ENCODE measurements at regions not wholly inside any gene's neighbourhood (a gene's known extent, or its start where the extent isn't known, plus 50 kb on each side); places are given as distances from the start of the nearest gene placed in this dataset.

- TF ChIP-seq ERF (CRISPR knock-in tag; IDR thresholded peaks at IDR 0.05) (no peak), ZNF382 (CRISPR knock-in tag; IDR thresholded peaks at IDR 0.05; ENCODE audit: borderline replicate concordance) (no peak), ISX (CRISPR knock-in tag; conservative IDR thresholded peaks at IDR 0.05) (no peak)
- DNase-seq (ENCODE audit: low spot score), result no peak
- no peak for FAIRE-seq
- Histone ChIP-seq H3K4me3 (replicated peaks in 1 of 3; ENCODE audit: insufficient read depth in 1 of 3, low read depth in 2 of 3, low read length in 3 of 3) (no peak overlapping the region), H3K27ac (ENCODE audit: extremely low read length, insufficient read depth, low read length) (no peak overlapping the region), H3K4me1 (ENCODE audit: insufficient read depth, low read length) (no peaks in the 10 kb centered on the region), H3K9me3 (ENCODE audit: low read length) (no peaks in the 10 kb centered on the region), H4K20me1 (ENCODE audit: insufficient read depth, low read length) (no peaks in the 10 kb centered on the region), H3K79me2 (ENCODE audit: insufficient read depth, low read length) (no peaks in the 10 kb centered on the region), H3K4me2 (ENCODE audit: low read depth, low read length) (no peak overlapping the region), H3K9ac (ENCODE audit: insufficient read depth, low read depth, low read length) (no peak overlapping the region), H3K27me3 (ENCODE audit: control insufficient read depth in 1 of 2, insufficient read depth in 2 of 2, low read length in 2 of 2) (no peaks in the 10 kb centered on the region), H2AFZ (ENCODE audit: low read length) (no peak overlapping the region), H3K36me3 (replicated peaks in 1 of 2; ENCODE audit: control insufficient read depth in 1 of 2, insufficient read depth in 2 of 2, low read length in 2 of 2) (no peaks in the 10 kb centered on the region)
- ChIA-PET POLR2A (no interaction called here), CTCF (ENCODE audit: low intra/inter-chr PET ratio, low total read pairs) (no interaction called here)
- 3% methylated on average over 4 of the region's 4 CpGs for WGBS (ENCODE audit: low lambda C conversion rate)
- no TSS peak for BruUV-seq (replicated peaks)
- intact Hi-C loops (cut with micrococcal nuclease; ENCODE audit: unreplicated experiment), result no loop called here
- no peak for ATAC-seq
- in situ Hi-C loops (cut with HindIII; ENCODE audit: extremely low pct_ligation_motif_present, low pct_unique_long_range_greater_than_20kb), result no loop called here
These were observed 690.7 kb downstream of the RWDD3 start for GRCh38 chr1:95924684-95925083.

DNA sequence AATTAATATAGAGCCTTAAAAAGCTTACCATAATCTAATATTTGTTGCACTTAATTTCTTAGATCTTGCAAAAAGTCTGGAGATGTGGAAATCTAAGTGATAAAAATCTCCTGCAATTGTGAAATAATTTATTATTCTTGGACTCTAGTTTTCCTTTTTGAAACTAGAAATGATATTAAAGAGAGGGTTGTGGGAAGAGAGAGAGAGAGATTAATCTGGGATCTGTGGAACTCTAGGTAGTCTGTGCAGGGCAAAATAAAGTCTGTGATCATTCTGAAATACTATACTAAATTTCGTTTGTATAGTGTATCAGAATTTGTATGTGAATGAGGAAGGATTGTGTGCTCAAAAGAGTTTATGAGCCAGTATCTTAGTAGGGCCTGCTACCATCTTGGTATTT lies 692.3 kb downstream of the RWDD3 start:
- CTCF ChIA-PET (ENCODE audit: low intra/inter-chr PET ratio, low total read pairs), result no interaction called here
- in situ Hi-C loops (cut with HindIII; ENCODE audit: extremely low pct_ligation_motif_present, low pct_unique_long_range_greater_than_20kb) (no loop called here), intact Hi-C loops (cut with micrococcal nuclease; ENCODE audit: unreplicated experiment) (no loop called here)
- no peak overlapping the region for H3K4me2 ChIP-seq (ENCODE audit: low read depth, low read length)
- DNase-seq (ENCODE audit: low spot score) (no peak), FAIRE-seq (no peak), ATAC-seq (no peak)
- BruUV-seq (replicated peaks), result no TSS peak
- no peak overlapping the region for H3K27ac ChIP-seq (ENCODE audit: extremely low read length, insufficient read depth, low read length)
- H3K79me2 ChIP-seq (ENCODE audit: insufficient read depth, low read length), result no peaks in the 10 kb centered on the region
- H3K9ac ChIP-seq (ENCODE audit: insufficient read depth, low read depth, low read length), result no peak overlapping the region
- H2AFZ ChIP-seq (ENCODE audit: low read length), result no peak overlapping the region
- POLR2A ChIA-PET, result no interaction called here
- H3K36me3 ChIP-seq (replicated peaks in 1 of 2; ENCODE audit: control insufficient read depth in 1 of 2, insufficient read depth in 2 of 2, low read length in 2 of 2), result no peaks in the 10 kb centered on the region
- H4K20me1 ChIP-seq (ENCODE audit: insufficient read depth, low read length), result no peaks in the 10 kb centered on the region
- no peaks in the 10 kb centered on the region for H3K27me3 ChIP-seq (ENCODE audit: control insufficient read depth in 1 of 2, insufficient read depth in 2 of 2, low read length in 2 of 2)
- no peaks in the 10 kb centered on the region for H3K4me1 ChIP-seq (ENCODE audit: insufficient read depth, low read length)
- H3K4me3 ChIP-seq (replicated peaks in 1 of 3; ENCODE audit: insufficient read depth in 1 of 3, low read depth in 2 of 3, low read length in 3 of 3), result no peak overlapping the region
- 7% methylated on average over 1 of the region's 1 CpG for WGBS (ENCODE audit: low lambda C conversion rate)
- no peaks in the 10 kb centered on the region for H3K9me3 ChIP-seq (ENCODE audit: low read length)
- no peak for TF ChIP-seq ZSCAN21 (CRISPR knock-in tag; IDR thresholded peaks at IDR 0.05; ENCODE audit: borderline replicate concordance)
- no peak for TF ChIP-seq TRIM22 (IDR thresholded peaks at IDR 0.05)
- TF ChIP-seq ERF (CRISPR knock-in tag; IDR thresholded peaks at IDR 0.05), result no peak
- TF ChIP-seq SMARCC2 (IDR thresholded peaks at IDR 0.05), result no peak
- no peak for TF ChIP-seq NBN (conservative IDR thresholded peaks at IDR 0.05)
- no peak for TF ChIP-seq ZNF333 (CRISPR knock-in tag; IDR thresholded peaks at IDR 0.05; ENCODE audit: borderline replicate concordance)
- TF ChIP-seq PHF8 (CRISPR knock-in tag; IDR thresholded peaks at IDR 0.05), result no peak
- TF ChIP-seq TARDBP (CRISPR knock-in tag; IDR thresholded peaks at IDR 0.05), result no peak
- no peak for TF ChIP-seq NAIF1 (CRISPR knock-in tag; IDR thresholded peaks at IDR 0.05; ENCODE audit: borderline replicate concordance)
- no peak for TF ChIP-seq ZNF180 (CRISPR knock-in tag; IDR thresholded peaks at IDR 0.05; ENCODE audit: borderline replicate concordance, low read depth)
- TF ChIP-seq THYN1 (CRISPR knock-in tag; IDR thresholded peaks at IDR 0.05; ENCODE audit: borderline replicate concordance, low read depth), result no peak
- no peak for TF ChIP-seq RFX3 (CRISPR knock-in tag; IDR thresholded peaks at IDR 0.05)
- no peak for TF ChIP-seq RELA (CRISPR knock-in tag; IDR thresholded peaks at IDR 0.05)
- TF ChIP-seq ZNF740 (CRISPR knock-in tag; IDR thresholded peaks at IDR 0.05), result no peak
